ENCODE measurements at regions not wholly inside any gene's neighbourhood (a gene's known extent, or its start where the extent isn't known, plus 50 kb on each side); places are given as distances from the start of the nearest gene placed in this dataset.

DNA sequence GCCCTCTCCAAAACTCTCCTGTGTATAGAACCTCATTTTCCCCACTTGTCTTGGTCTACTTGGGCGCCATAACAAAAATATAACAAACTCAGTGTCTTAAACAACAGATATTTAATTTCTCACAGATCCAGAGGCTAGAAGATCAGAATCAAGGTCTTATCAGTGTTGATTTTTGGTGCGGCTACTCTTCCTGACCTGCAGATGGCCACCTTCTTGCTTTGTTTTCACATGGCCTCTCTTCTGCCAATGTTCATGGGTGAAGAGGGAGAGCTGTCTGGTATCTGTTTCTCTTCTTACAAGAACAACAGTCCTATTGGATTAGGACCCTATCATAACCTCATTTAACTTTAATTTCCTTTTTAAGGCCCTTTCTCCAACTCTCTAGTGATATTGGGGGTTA lies 177.3 kb downstream of the PABPC4L start:
- TF ChIP-seq, protein P1, sequence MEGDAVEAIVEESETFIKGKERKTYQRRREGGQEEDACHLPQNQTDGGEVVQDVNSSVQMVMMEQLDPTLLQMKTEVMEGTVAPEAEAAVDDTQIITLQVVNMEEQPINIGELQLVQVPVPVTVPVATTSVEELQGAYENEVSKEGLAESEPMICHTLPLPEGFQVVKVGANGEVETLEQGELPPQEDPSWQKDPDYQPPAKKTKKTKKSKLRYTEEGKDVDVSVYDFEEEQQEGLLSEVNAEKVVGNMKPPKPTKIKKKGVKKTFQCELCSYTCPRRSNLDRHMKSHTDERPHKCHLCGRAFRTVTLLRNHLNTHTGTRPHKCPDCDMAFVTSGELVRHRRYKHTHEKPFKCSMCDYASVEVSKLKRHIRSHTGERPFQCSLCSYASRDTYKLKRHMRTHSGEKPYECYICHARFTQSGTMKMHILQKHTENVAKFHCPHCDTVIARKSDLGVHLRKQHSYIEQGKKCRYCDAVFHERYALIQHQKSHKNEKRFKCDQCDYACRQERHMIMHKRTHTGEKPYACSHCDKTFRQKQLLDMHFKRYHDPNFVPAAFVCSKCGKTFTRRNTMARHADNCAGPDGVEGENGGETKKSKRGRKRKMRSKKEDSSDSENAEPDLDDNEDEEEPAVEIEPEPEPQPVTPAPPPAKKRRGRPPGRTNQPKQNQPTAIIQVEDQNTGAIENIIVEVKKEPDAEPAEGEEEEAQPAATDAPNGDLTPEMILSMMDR (IDR thresholded peaks at IDR 0.05): peak; percentile 70
- TF ChIP-seq ZFX (IDR thresholded peaks at IDR 0.05; ENCODE audit: borderline replicate concordance): no peak
- no peak overlapping the region for H3K27ac ChIP-seq

DNA sequence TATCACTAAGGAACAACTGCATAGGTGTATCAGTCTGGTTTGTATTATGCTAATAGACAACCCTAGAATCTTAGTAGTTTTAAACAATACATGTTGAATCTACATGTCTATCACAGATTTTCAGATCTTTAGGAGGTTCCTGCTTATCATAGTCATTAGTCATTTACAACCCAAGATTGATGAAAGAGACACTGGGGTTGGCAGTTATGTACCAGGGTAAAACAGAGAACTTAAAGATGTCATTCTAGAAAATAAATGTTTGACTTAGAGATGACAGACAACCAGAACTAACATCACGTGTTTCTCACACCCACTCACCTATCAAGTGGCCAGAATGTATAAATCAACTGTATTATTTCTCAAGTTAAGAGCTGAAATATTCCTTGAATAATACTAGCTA lies 181.9 kb downstream of the PABPC4L start:
- no peak overlapping the region for H3K27ac ChIP-seq
- TF ChIP-seq, protein P1 (IDR thresholded peaks at IDR 0.05): no peak
- no peak for TF ChIP-seq ZFX (IDR thresholded peaks at IDR 0.05; ENCODE audit: borderline replicate concordance)

DNA sequence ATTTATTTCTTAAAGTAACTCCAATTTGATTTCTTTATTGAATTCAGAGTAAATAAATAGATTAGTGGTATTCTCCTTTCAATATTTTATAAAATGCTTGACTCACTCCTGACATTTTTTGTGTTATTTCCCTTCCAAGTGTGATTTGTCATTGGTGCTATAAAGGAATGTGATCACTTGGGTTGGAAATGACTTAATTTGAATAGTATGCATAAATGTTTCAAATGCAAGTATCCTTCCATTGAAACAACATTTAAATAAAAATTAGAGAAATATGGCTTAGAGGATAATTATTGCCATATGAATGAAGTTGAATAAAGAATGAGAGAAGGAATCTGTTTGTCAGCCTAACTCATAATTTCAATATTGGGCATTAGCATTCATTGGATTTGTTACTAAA lies 182.7 kb downstream of the PABPC4L start:
- no peak for TF ChIP-seq ZFX (IDR thresholded peaks at IDR 0.05; ENCODE audit: borderline replicate concordance)
- TF ChIP-seq, protein P1 (IDR thresholded peaks at IDR 0.05): no peak
- no peak overlapping the region for H3K27ac ChIP-seq

DNA sequence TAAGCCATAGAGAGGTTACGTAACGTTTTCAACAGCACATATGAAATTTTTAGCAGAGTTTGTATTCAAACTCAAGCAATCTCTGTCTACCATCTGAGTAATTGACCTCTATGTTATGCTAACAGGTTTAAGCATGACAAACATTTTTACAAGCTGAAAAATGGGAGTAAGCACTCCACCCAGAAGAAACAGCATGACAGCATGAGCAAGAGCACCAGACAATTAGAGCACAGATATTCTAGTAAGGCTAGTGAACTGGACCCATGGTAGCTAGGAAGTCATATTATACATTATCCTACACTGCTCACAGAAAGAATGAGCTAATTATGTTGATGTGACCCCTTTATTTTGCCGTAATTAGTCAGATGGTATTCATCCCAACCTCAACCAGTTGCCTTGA lies 200.5 kb downstream of the PABPC4L start:
- no peak for TF ChIP-seq ZFX (IDR thresholded peaks at IDR 0.05; ENCODE audit: borderline replicate concordance)
- TF ChIP-seq, protein P1 (IDR thresholded peaks at IDR 0.05): no peak
- H3K27ac ChIP-seq: no peak overlapping the region

DNA sequence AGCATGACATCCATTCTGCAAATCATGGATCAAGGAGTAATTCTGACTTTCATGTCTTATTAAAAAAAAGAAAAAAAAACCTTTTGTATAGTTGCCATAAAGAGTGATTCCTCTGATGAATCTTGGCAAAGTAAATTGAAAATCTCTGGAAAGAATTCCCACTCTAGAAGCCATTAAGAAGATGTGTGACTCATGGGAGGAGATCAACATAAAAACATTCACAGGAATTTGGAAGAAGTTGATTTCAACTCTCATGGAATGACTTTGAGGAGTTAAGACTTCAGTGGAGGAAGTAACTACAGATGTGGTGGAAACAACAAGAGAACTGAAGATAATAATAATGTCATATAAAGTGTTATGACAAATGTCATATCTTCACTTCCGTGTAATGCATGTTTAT lies 204.2 kb downstream of the PABPC4L start:
- no peak overlapping the region for H3K27ac ChIP-seq
- TF ChIP-seq, protein P1 (IDR thresholded peaks at IDR 0.05): no peak
- no peak for TF ChIP-seq ZFX (IDR thresholded peaks at IDR 0.05; ENCODE audit: borderline replicate concordance)

DNA sequence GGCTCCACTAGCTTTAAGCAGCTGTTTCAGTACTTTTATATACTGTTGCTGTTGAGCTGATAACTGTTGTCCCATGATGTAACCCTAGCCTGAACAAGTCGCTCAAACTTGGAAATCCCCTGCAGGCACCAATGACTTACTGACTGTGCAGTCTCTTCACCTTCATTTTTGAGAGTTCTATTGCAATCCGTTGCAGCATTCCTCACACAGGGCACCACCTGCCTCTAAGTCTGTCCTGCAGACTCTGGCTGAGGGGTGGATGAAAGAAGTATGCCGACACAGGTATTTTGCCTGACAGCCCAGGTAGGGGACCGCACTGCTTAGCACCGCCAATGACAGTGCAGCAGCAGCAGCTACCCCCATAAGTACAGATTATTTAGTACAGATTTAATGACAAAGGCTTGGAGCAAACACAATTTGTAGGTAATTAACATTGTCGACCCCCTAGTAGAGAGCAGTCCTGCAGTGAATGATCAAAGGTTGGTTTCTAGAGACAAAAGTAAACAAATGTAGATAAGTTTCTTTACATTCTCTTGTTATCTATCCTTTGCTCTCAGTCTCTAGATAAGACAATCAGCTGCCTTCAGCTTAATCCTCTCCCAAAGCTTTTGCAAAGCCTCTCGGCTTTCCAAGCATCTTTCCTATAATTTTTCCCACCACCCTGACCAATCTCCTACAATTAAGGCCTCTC lies 205.0 kb downstream of the PABPC4L start:
- no peak overlapping the region for H3K27ac ChIP-seq
- TF ChIP-seq, protein P1 (IDR thresholded peaks at IDR 0.05): no peak
- no peak for TF ChIP-seq ZFX (IDR thresholded peaks at IDR 0.05; ENCODE audit: borderline replicate concordance)

DNA sequence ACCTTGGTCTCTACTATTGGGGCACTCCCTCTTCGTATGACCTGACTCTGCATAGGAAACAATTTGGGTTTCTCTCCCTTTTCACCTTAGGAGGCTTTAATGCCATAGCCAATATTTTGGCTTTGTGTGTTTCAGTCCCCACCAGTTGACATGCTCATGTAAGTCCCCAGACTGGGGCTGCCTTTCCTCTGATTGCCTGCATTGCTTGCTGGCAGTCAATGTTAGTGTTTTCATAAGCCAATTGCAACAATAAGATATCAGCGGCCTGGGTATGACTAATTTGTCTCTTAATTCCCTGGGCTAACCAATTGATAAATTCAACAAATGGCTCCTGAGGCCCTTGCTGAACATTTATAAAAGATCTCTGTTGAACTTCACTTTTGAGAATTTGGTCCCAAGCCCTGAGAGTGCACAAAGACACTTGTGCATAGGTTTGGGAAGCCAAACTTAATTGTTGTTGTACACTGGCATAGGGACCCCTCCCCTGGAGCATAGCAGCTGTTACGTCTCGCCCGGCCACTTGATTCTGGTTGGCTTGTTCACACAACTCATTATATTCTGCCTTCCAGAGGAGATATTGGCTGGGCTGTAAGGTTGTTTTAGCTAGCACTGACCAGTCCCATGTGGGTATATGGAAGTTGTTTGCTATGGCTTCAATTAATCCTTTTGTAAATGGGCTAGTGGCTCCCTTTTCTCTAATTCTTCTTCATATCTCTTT lies 206.2 kb downstream of the PABPC4L start:
- no peak for TF ChIP-seq ZFX (IDR thresholded peaks at IDR 0.05; ENCODE audit: borderline replicate concordance)
- TF ChIP-seq, protein P1 (IDR thresholded peaks at IDR 0.05): no peak
- no peak overlapping the region for H3K27ac ChIP-seq

Measured in 22Rv1 (cell line).